HG03432 (cell line): ENCODE measurements at regions not wholly inside any gene's neighbourhood (a gene's known extent, or its start where the extent isn't known, plus 50 kb on each side); places are given as distances from the start of the nearest gene placed in this dataset.
"Not testable (repeated sequence)": the region's sequence is repeated elsewhere in the genome, so short reads cannot be mapped to it uniquely, and the experiment has no call there.

ENCODE experiments used
- ATAC-seq: cut with Tn5 transposase; IDR thresholded peaks from one replicate; pipeline ENCODE4 v1.9.1; 2021; ENCODE audit warnings: mild to moderate bottlenecking, moderate library complexity; ENCODE audit not compliant: unreplicated experiment

DNA sequence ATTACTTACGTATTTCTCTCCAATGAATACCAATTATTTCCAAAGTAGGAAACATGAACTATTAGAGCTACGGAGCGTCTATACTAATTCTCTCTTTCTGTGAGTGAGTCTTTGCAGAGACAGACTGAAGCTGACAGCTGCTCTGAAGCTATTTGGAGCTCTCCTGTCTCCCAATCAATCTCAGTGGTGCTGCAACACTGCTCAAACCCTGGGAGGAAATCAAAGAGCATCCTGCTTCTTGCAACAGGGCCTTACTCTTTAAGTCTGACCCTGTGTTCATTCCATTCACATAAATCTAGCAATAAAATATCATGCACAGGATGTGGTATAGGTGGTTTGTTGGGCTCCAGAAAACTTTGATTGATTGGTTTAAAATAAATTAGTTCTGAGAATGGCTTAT is 685.7 kb upstream of the IGFBP3 start:
- no peak for ATAC-seq

DNA sequence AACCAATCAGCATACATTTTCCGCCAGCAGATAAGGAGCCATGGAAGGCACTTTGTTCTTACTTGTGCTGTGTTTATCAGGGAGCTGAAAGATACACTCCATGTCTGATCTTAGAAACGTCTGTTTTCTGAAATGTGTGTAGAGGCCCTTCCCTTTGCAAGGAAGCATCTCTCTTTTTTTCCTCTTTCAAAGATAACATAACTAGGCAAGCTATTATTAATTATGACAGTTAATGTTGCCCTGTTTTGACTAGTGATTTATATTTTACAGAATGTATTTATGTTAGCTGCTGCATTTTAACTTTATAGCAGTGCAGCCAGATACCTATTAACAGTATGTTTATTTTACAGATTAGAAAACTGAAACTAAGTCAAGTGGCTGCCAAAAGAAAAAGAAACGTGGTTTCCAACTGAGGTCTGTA is 683.2 kb upstream of the IGFBP3 start:
- ATAC-seq = no peak

DNA sequence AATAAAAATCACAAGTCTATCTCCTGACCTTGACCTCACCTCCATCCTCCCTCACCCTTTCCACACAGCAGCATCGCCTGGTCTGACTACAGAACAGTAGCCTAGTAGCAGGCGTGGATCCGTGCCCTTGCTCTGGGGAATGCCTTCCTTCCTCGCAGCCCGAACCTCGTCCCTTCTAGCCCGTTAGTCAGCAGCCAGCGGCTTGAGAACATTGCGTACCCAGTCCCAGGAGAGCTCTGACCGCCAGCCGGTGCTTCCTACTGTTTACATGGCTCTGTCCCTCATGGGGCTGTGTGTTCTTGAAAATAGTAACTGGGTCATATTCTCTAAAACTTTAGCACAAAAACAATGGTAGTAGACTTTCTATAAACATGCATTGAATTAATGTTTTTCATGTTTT is 682.7 kb upstream of the IGFBP3 start:
- ATAC-seq = no peak

DNA sequence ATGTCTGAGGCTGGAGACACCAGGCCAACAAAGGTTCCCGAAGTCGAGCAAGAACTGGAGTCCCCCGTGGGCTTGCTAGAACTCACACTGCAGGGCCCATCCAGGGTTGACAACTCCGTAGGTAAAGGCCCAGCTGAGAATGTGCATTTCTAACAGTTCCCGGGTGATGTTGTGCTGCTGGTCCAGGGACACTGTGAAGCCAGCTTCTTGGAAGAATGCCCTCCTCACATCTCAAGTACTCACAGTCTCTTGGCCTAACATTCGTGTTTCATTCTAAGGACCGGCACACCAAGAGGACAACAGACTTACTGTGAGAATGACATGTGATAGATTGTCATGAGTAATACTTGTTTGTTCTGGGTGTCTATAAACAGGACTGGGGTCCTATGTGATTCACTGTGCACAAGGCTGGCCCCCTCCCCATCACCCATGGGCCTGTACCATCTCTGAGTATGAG is 682.3 kb upstream of the IGFBP3 start:
- ATAC-seq = no peak

DNA sequence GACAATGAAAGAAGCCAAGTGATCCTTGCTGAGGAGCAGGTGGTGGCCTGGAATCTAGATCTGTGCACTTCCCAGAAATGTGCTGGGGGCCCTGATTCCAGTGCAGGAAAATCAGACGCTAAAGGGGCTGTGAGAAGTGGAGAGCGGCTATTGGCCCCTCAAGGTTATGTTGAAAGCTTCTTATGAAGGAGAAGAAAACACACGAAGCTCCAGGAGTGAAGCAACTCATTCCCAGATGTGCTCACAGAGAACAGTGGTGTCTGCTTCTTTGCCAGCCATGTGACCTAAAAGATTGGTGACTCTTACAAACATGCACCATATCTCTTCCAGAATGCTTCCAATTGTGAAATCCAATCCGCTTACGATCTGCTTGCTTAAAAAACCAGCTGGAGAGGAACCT is 679.3 kb upstream of the IGFBP3 start:
- no peak for ATAC-seq

DNA sequence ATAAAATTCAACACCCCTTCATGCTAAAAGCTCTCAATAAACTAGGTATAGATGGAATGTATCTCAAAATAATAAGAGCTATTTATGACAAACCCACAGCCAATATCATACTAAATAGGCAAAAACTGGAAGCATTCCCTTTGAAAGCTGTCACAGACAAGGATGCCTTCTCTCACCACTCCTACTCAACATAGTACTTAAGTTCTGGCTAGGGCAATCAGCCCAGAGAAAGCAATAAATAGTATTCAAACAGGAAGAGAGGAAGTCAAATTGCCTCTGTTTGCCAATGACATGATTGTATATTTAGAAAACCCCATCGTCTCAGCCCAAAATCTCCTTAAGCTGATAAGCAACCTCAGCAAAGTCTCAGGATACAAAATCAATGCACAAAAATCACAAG is 673.8 kb upstream of the IGFBP3 start:
- not testable (repeated sequence) for ATAC-seq

DNA sequence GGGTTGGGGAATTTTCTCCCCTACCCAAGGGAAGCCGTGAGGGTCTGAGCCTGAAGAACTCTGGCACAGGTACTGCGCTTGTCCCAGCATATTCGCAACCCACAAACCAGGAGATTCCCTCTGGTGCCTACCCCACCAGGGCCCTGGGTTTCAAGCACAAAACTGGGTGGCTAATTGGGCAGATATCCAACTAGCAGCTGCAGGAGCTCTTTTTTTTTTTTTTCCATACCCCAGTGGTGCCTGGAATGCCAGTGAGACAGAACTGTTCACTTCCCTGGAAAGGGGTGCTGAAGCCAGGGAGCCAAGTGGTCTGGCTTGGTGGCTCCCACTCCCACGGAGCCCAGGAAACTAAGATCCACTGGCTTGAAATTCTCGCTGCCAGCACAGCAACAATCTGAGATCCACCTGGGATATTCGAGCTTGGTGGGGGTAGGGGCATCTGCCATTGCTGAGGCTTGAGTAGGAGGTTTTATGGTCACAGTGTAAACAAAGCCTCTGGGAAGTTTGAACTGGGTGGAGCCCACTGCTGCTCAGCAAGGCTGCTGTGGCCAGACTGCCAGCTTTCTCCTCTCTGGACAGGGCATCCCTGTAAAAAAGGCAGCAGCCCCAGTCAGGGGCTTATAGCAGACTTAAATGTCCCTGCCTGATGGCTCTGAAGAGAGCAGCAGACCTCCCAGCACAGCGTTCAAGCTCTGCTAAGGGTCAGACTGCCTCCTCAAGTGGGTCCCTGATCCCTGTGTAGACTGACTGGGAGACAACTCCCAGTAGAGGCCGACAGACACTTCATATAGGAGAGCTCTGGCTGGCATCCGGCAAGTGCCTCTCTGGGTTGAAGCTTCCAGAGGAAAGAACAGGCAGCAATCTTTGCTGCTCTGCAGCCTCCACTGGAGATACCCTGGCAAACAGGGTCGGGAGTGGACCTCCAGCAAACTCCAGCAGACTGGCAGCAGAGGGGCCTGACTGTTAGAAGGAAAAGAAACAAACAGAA is 670.1 kb upstream of the IGFBP3 start:
- ATAC-seq = not testable (repeated sequence)

DNA sequence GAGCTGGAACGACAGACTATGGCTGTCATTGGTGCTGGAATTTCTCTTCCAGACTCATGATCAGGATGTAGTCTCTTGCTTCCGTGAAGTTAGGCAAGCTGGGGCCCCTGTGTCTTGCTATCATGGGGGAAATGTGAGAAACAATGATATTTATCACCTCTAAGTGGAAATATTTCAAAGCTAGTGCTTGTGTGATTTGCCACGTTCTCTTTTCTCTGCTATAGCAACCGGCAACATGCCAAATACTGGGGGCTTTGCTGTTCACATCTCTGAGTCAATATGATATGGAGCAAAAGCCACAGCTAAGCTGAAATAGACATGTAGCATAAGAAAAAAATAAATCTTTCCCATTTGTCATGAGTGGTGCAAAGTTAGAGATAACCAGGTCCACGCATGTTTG is 668.2 kb upstream of the IGFBP3 start:
- no peak for ATAC-seq

DNA sequence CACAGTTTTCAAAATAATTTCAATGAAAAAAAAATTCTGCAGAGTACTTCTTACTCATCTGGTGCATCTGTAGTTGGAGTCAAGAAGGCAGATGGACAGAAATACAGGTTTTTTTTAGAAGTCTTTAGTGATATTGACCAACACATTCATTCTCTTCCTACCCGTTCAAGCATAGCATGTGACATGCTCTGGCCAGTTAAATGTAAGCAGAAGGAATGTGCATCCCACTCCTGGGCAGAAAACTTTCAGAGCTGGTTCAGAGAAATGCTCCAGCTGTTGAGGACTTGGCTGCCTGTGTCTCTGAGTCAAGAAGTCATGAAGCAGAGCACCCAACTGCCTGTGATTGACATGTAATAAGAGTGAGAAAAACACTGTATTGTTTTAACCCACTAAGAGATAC is 665.3 kb upstream of the IGFBP3 start:
- ATAC-seq = no peak

DNA sequence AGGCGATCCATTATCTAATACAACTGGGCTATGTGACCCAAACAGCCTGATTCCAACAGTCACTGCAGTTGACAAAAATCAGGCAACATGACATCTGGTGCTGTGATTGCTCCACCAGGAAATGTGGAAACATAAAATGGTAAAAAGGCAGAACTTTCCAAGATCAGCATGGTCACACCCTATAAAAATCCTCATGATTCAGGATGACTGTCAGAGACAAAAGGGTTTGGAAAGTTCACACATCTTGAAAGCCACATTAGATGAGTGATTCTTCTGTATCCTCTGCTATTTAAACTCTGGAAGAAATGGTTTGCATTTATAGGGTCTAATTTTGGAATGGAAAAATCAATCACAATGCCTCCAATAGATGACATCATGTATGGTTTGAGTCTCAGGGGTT is 662.6 kb upstream of the IGFBP3 start:
- no peak for ATAC-seq

DNA sequence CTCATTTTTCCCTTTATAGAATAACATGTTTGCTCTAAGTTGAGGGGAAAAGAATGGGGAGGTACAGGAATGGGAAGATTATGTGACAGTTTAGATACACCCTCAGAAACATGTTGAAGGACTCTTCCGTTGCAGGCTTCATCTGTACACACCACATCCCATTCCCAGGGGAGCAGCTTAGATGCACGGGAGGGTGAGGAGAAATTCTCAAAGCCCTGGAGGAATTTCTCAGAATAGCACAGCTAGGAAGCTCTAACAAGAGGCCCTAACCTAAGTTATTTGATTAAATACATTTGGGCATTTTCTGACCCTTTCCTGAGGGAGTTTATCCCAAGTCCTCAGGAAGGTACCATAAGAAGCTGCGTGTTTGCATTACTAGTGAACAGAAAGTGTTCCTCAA is 660.2 kb upstream of the IGFBP3 start:
- no peak for ATAC-seq

DNA sequence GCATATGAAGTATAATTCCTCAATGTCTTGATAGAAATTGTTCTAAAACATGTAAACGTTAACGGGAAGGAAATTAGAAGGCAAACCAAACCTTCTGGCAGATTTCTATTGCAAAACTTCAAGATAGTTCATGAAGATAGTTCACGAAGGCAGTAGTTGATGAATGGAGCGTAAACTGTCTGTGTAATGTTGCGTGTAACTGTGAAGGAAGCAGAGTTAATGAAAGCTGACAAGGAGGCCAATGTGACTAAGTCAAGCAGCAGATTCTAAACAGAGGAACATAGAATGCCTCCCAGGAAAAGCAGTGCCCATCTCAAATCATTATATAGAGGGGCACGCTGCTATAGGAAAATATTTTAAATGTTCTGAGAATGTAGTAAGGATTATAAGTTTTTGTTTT is 659.7 kb upstream of the IGFBP3 start:
- ATAC-seq = no peak

DNA sequence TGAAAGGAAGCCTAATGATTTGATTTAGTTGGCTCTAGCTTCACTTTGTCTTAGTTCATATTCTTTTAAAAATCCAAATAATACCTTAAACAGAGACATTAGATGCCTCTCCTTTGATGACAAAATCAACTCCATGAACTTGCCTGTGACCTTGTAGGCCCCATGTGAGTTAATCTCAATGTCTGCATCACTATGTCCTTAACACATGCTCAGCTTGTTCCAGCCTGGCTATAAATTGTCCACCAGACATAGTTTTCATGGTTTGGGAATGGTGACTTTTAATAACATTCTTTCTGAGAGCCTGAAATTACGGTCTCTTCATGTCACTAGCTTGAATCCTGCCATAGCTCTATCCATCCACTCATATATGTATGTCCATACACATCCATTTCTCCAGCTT is 656.3 kb upstream of the IGFBP3 start:
- ATAC-seq = no peak

DNA sequence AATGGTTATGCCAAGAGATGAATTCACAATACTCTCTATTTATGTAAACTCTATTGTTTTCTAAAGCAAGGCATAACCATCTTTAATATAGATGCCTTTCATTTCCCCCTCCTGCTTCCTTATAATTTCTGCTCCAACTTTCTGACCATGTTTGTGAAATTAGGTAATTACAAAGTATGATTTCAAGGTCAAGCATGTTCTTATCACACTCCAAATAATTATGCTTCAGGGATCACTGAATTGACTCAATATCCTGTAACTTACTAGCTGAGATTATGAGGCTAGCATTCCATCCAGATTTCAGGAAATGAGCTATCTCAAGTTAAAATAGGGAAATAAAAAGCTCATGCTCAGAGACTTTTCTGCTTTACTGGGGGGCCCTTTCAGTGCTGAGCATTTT is 655.9 kb upstream of the IGFBP3 start:
- no peak for ATAC-seq

DNA sequence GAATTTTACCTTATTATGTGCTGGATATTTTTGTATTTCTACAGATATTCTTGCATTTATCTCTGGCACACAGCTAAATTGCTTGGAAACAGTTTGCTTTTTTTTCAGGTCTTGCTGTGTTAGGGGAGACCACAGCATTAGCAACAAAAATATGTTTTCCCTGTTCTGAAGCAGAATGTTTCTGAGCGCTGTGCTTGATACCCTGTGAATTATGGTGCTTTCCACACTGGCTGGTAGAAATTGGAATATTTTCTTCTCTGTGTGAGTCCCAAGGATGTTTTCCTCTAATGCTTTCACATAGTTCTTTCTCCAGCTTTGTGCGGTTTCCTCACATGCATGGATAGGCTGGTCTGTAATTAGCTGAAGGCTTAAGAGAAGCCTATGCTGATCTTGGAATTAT is 651.6 kb upstream of the IGFBP3 start:
- ATAC-seq = no peak

DNA sequence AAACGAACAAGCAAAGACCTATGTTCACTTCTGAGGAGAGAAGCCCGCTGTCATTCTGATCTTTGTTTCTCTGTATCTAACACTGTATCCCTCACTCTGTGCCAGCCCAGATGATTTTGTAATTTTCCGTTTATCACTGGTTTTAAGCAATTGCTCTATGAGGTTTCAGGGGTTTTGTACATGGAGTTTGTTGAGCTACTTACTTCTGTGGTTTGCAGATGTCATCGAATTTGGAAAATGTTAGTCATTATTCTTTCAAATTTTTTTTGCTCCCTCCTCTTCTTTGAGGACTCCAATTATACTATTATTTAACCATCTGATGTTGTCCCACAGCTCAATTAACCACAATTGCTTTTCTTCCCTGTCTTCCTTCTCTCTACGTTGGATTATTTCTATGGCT is 650.9 kb upstream of the IGFBP3 start:
- no peak for ATAC-seq

DNA sequence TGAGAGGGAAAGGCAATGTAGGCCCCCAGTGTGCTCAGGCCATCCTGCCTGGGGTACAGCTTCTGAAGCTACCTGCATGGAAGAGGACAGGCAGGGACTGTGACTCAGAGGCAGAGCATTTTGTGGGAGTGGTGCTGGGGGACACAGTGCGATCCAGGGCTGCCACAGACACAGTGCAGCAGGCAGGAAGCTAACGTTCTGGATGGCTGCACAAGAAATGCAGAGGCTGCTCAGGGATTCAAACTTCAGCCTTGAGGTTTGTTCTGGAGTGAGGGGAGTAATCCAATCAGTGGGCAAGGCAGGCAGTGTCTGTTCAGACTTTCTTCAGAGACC is 648.0 kb upstream of the IGFBP3 start:
- ATAC-seq = no peak

DNA sequence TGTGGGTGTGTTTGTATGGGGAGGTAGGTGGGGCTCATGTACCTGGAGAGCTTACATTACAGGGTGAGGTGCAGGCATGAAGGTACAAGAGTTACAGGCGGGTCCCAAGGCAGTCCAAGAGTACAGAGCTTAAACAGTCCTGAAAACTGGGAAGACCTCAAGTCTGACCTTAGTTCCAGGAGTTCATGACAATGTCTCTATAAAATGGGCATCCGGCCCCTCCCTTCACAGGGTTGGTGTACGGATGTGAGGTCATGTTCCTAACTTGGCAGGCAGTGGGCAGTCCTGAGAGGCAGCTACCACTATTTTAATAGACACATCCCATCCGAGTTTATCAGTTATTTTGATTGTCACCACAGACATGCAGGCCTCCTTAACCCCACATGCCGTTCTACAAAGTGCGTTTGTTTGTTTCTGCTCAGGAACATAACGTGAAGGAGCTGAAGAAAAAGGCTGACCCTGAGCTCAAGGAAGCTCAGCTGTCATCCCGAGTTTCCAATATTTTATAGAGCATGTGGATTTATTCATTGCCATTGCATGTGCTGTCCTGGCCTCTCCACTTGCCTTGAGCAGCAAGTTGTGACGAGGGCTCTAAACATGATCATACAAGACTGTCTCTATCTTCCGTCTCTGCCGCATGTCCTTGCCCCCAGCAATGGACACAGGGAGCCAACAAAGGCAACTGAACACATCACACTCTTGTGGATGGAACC is 647.5 kb upstream of the IGFBP3 start:
- ATAC-seq = no peak

DNA sequence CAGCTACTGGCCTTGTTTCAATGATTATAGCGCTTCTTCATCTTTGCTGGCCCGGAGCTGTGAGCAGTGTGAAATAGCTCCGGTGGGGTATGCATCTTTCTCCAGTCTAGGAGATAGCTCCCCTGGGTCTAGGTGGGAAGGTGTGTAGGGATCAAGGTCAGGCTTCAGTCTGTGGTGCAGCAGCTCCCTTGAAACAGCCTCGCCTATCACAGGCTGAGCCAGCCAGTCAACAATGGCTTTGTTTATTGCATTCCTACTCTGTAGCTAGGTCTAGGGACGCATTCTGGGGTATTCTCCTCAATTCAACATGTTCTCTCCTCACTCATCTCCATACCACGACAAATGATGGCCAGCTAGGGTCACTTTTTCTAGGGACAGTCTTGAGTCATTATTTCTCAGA is 646.8 kb upstream of the IGFBP3 start:
- ATAC-seq = no peak

DNA sequence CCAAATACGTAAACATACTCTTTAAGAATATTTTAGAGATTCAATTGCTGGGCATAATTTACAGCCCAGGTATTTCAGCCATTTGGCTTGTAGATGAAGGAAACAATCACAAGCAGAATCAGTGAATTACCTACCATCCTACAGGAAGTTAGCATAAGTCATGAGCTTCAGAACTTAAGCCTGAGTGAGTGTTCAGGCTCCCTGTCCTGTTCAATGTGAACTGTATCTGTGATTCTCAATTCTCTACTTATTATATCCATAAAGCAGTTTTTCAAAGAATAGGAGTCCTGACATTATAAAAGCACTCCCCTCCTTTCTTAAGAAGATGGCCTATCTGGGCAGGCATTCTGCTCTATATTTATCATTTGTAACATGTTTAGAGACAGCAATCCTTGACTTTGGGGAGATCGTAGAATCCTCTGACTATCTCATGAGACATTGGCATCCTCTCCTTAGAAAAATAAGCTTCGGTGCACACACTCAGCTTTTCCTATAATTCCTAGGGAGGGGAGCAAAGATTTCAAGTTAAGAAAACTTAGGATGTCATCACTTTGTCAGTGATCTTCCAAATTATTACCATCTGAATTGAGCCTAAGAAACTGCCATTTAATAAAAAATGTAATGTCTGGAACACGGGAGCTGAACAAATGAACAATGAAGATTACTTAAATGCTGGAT is 645.2 kb upstream of the IGFBP3 start:
- ATAC-seq = no peak

DNA sequence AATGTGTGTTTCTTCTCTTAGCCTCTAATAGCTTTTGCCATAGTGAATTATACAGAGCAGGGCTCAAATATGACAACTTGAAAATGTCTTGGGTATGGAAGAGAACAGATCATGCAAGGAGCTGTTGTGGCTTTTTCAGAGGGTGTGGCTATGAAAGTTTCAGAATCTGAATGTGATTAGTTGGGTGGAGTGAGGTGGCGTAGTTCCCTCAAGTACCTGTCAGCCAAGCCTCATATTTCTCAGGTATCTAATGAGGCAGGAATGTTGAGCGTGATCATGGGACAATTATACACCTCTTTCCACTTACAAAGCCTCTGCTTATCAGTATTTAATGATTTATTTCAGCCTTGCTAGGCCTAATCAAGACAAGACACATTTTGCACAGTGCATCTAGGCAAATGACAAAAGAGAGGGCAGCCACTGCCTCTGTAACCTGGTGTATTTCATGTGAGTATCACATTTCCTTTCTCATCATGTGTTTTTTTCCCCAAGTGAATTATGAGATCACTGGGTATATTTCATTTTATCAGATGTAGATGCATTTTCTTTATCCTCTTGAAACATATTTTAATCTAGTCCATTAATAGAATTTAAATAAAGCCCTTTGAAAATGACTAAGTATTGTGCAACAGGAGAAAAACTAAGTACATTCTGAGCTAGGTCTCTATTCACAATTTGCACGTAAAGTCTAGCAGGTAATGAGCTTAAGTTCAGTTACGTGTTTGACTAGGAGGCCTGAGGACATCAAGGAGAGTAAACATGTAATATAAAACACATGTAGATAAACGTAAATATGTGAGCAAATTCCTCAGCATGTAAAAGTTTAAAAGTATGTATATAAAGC is 644.4 kb upstream of the IGFBP3 start:
- no peak for ATAC-seq
